Fibroblast of the aortic adventitia (primary cell): ENCODE measurements at regions not wholly inside any gene's neighbourhood (a gene's known extent, or its start where the extent isn't known, plus 50 kb on each side); places are given as distances from the start of the nearest gene placed in this dataset.

ENCODE experiments used
- DNase-seq: peaks from one replicate; pipeline ENCODE4 v3.0.0-alpha.2; 2010; ENCODE audit warnings: low read depth
- H3K4me3 ChIP-seq: 2 replicates; pipeline ENCODE4 v1.5.1; 2011; ENCODE audit warnings: low read depth, mild to moderate bottlenecking, control low read depth, low read length, moderate library complexity
- CTCF ChIP-seq: IDR thresholded peaks from 2 replicates; pipeline ENCODE4 v1.5.1; 2011; ENCODE audit warnings: mild to moderate bottlenecking, low read length, control low read depth, inconsistent platforms; ENCODE audit not compliant: insufficient read depth

DNA sequence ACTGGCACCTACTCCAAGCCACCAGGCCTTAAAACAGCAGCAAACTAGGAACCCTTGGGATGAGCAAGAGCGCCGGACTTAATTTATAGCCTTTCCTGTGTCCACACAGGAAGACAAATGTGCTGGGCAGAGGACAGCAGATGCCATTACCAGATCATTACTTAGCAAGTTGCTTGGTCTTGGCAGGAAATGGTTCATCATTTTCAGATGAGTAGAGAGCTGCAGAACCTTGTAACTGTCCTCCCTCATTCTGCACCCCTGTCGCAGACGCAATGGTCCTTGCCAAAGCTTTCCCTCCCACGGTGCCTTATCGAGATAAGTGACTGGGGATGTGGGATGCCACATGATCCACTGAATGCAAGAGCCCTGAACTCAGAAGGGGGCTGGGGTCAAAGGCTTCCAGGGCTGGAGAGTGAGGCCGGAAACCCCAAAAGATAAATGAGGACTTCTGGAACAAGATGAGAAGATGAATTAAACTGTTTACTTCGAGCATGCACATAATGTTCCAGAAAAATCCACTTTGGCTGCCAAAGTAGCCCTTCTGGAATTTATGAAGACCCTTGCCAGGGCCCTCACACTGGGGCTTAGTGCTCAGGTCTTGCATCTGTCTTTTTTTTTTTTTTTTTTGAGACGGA, 145.6 kb upstream of the ZNF32 start:
- DNase-seq = peak; percentile 71
- TF ChIP-seq CTCF = no peak
- no peak overlapping the region for H3K4me3 ChIP-seq

DNA sequence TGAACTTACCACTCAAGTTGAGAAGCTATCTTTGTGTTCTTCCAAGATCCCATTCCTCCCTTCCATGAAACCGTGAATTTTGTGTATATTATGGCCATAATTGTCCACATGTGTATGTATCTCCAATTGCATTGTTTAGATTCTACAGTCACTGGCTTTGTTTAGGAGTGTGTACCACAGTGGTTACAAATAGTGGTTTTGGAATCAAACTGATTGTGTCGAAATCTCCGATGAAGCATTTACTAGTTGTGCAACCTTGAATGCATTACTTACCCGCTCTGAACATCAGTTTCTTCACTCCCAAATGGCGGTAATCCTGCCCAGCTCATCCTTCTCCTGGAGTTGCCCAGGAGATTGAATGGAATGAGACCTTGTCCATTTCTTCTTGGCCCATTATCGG, 145.0 kb upstream of the ZNF32 start:
- TF ChIP-seq CTCF = no peak
- peak; percentile 72 for DNase-seq
- no peak overlapping the region for H3K4me3 ChIP-seq

DNA sequence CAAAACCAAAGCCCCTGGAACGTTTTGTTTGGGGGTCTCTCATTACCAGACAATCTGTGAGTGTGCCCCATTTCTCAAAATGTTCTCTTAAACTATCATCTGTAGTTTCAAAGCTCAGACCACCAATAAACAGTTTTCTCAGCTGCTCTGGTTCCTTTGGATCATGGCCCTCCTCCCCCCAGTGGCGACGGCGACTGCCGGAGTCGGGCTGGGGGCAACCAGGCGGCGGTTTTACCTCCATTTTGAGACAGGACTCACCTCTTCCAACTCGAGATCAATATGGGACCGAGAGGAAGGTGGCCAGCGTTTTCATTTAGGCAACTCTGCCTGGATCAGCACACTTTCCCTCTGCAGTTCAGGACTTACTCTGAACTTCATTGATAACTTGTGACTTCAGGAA, 141.5 kb upstream of the ZNF32 start:
- DNase-seq = no peak
- H3K4me3 ChIP-seq = no peak overlapping the region
- TF ChIP-seq CTCF = no peak

- peak; percentile 21 for TF ChIP-seq CTCF
- no peak overlapping the region for H3K4me3 ChIP-seq
- no peak for DNase-seq
Measured at GRCh38 chr10:43785252-43785651, 136.6 kb upstream of the ZNF32 start.

DNA sequence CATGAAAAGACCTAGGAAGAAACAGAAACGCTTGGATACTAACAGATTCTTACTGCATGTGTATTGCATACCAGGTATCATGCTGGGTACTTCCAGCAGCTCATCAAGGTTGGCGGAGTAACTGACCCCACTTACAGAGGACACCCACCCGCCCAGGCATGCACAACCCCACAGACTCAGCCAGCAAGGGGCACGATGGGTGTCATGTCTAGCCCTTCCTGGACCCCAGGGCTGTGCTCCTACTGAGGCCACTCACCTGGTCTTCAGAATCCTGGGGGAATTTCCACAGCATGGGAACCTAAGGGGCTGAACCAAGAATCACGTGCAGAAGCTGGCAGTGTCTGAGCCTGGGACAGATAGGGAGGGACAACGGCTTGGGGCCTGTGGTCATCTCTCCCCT, 134.1 kb upstream of the ZNF32 start:
- DNase-seq = no peak
- no peak overlapping the region for H3K4me3 ChIP-seq
- no peak for TF ChIP-seq CTCF

DNA sequence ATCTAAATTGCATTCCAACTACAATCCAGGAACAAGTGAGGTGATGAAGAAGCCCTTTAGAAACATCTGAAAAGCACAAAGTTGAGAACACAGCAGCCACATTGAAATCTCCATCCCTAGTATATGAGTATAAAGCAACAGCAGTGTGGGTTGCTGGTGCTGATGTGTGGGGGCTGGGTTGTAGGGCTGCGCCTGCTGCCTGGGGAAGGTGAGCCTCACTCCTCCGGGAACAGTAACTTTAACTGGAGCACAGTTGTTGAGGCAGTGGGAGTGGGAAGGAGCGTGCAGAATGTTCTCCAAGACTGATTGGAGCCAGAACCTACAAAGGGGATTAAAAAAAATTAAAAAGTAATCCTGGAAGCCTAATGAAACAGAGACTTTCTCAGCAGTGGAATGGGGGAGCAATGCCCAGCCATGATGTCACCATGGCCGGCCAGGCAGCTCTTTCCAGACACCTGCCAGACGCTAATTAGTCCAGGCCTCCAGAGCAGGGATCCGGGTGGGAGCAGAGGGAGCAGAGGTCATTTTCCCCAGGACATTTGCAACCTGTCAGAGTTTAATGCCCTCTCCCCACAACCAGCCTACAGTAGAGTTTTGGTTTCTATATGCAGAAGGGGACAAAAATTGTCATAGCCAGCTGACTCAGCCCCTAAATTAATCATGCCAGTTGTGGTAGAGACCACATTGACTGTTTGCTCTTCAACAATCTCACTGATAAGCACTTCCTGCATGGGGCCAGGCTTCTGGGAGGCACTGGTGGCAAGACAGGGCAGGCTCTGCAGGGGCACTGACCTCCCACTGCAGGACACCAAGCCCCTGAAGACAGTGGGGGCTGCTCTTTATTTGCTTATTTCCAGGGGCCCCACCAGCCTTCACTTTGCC, 133.0 kb upstream of the ZNF32 start:
- H3K4me3 ChIP-seq = no peak overlapping the region

More for the DNA sequence above, 133.0 kb upstream of the ZNF32 start:
- TF ChIP-seq CTCF = no peak
- peak; percentile 16 for DNase-seq
